Activated B cell treated with CpG ODN at 0.5 μM for 24 hours (primary cell): ENCODE measurements at regions not wholly inside any gene's neighbourhood (a gene's known extent, or its start where the extent isn't known, plus 50 kb on each side); places are given as distances from the start of the nearest gene placed in this dataset.

Experiments used
- ATAC-seq: fragments of 200-7000 bp; cut with Tn5 transposase; one replicate; pipeline ENCODE4 v1.10.0; 2021; ENCODE audit warnings: low read depth, mild to moderate bottlenecking, moderate library complexity
- CTCF ChIA-PET: fragments of 350-600 bp; sonication (Branson Sonifier 250); formaldehyde crosslinking; loops from one replicate; lab custom pipeline; 2021; ENCODE audit warnings: antibody characterized with exemption; lab: Charles Lee
- POLR2A ChIA-PET: fragments of 350-600 bp; sonication (Branson Sonifier 250); formaldehyde crosslinking; loops from one replicate; lab custom pipeline; 2021; ENCODE audit warnings: antibody characterized with exemption; lab: Charles Lee
- DNase-seq: peaks from one replicate; pipeline ENCODE4 v3.0.0; 2022
- H3K27ac Mint-ChIP-seq: one replicate; pipeline ENCODE4 v1.8.0; 2020; ENCODE audit warnings: mixed read lengths
- H3K27me3 Mint-ChIP-seq: one replicate; pipeline ENCODE4 v1.8.0; 2021; ENCODE audit warnings: mixed read lengths
- H3K36me3 Mint-ChIP-seq: one replicate; pipeline ENCODE4 v1.8.0; 2021; ENCODE audit warnings: low read depth, mixed read lengths
- H3K4me1 Mint-ChIP-seq: one replicate; pipeline ENCODE4 v1.8.0; 2021; ENCODE audit warnings: mixed read lengths
- H3K4me3 Mint-ChIP-seq: one replicate; pipeline ENCODE4 v1.8.0; 2020; ENCODE audit warnings: mild to moderate bottlenecking, mixed read lengths
- H3K9me3 Mint-ChIP-seq: one replicate; pipeline ENCODE4 v1.8.0; 2020; ENCODE audit warnings: mixed read lengths
- CTCF ChIP-seq: fragments of 200-600 bp; IDR thresholded peaks from one replicate; pipeline ENCODE4 v1.8.0; 2022; ENCODE audit warnings: antibody characterized with exemption, mild to moderate bottlenecking
- intact Hi-C: fragments of 100-400 bp; cut with micrococcal nuclease; formaldehyde crosslinking; loops from one replicate; pipeline ENCODE4 v1.15.1; 2024

GRCh38 chr1:22326931-22327330 is 124.7 kb upstream of the ZBTB40 start:
- Mint-ChIP-seq H3K27me3 (no peaks in the 10 kb centered on the region), H3K4me1 (no peaks in the 10 kb centered on the region), H3K9me3 (no peaks in the 10 kb centered on the region), H3K27ac (no peak overlapping the region), H3K36me3 (no peaks in the 10 kb centered on the region), H3K4me3 (no peak overlapping the region)
- intact Hi-C loops, result no loop called here
- ATAC-seq, result no peak
- CTCF ChIA-PET, result no interaction called here
- no peak for TF ChIP-seq CTCF
- DNase-seq, result peak; percentile 5
- POLR2A ChIA-PET, result no interaction called here

GRCh38 chr1:22327411-22327810 is 124.2 kb upstream of the ZBTB40 start:
- ChIA-PET CTCF (no interaction called here), POLR2A (no interaction called here)
- no peak overlapping the region for H3K27ac Mint-ChIP-seq

GRCh38 chr1:22328331-22329147 is 123.1 kb upstream of the ZBTB40 start:
- Mint-ChIP-seq H3K36me3 (no peaks in the 10 kb centered on the region), H3K9me3 (no peaks in the 10 kb centered on the region), H3K27ac (no peak overlapping the region), H3K4me3 (no peak overlapping the region), H3K27me3 (no peaks in the 10 kb centered on the region), H3K4me1 (no peaks in the 10 kb centered on the region)
- ATAC-seq (no peak), DNase-seq (peak; percentile 9)
- intact Hi-C loops, result no loop called here
- ChIA-PET POLR2A (no interaction called here), CTCF (no interaction called here)
- no peak for TF ChIP-seq CTCF

More at GRCh38 chr1:22327411-22327810, 124.2 kb upstream of the ZBTB40 start:
- H3K4me3 Mint-ChIP-seq, result no peak overlapping the region
- H3K36me3 Mint-ChIP-seq, result no peaks in the 10 kb centered on the region
- H3K4me1 Mint-ChIP-seq, result no peaks in the 10 kb centered on the region
- DNase-seq (no peak), ATAC-seq (no peak)
- H3K27me3 Mint-ChIP-seq, result no peaks in the 10 kb centered on the region
- H3K9me3 Mint-ChIP-seq, result no peaks in the 10 kb centered on the region
- TF ChIP-seq CTCF, result no peak
- intact Hi-C loops, result no loop called here

GRCh38 chr1:22329148-22329515 is 122.5 kb upstream of the ZBTB40 start:
- no peak overlapping the region for H3K4me3 Mint-ChIP-seq
- DNase-seq, result no peak

More at GRCh38 chr1:22329148-22329515, 122.5 kb upstream of the ZBTB40 start:
- ATAC-seq, result no peak
- H3K9me3 Mint-ChIP-seq, result no peaks in the 10 kb centered on the region
- H3K27me3 Mint-ChIP-seq, result no peaks in the 10 kb centered on the region
- TF ChIP-seq CTCF, result no peak
- intact Hi-C loops, result no loop called here
- H3K27ac Mint-ChIP-seq, result no peak overlapping the region
- H3K4me1 Mint-ChIP-seq, result no peaks in the 10 kb centered on the region
- no peaks in the 10 kb centered on the region for H3K36me3 Mint-ChIP-seq
- CTCF ChIA-PET, result no interaction called here
- POLR2A ChIA-PET, result no interaction called here
